Hepatocyte (in vitro differentiated cells): ENCODE measurements at regions not wholly inside any gene's neighbourhood (a gene's known extent, or its start where the extent isn't known, plus 50 kb on each side); places are given as distances from the start of the nearest gene placed in this dataset.
A peak's percentile ranks its signal among the peaks of the same experiment; 100 is the strongest.

ENCODE experiments used
- DNase-seq: peaks from one replicate; pipeline ENCODE4 v3.0.0-alpha.2; 2016; ENCODE audit warnings: low spot score
- H2AFZ ChIP-seq: fragments of 200-600 bp; sonication (generic); 2 replicates; pipeline ENCODE4 v1.6.0; 2016; ENCODE audit warnings: antibody characterized with exemption, mild to moderate bottlenecking
- H3K27ac ChIP-seq: fragments of 200-600 bp; sonication (generic); 2 replicates; pipeline ENCODE4 v1.5.1; 2016; ENCODE audit warnings: mild to moderate bottlenecking
- H3K27me3 ChIP-seq: fragments of 200-600 bp; sonication (generic); 2 replicates; pipeline ENCODE4 v1.6.1; 2016
- H3K36me3 ChIP-seq: fragments of 200-600 bp; sonication (generic); replicated peaks from 2 replicates; pipeline ENCODE4 v1.5.1; 2016; ENCODE audit warnings: low read depth; ENCODE audit not compliant: insufficient read depth
- H3K4me1 ChIP-seq: fragments of 200-600 bp; sonication (generic); 2 replicates; pipeline ENCODE4 v1.5.1; 2016; ENCODE audit warnings: mild to moderate bottlenecking, moderate library complexity; ENCODE audit not compliant: insufficient read depth
- H3K4me2 ChIP-seq: fragments of 200-600 bp; sonication (generic); 2 replicates; pipeline ENCODE4 v1.6.0; 2016
- H3K4me3 ChIP-seq: fragments of 200-600 bp; sonication (generic); 2 replicates; pipeline ENCODE4 v1.5.1; 2016; ENCODE audit warnings: mild to moderate bottlenecking
- H3K79me2 ChIP-seq: fragments of 200-600 bp; sonication (generic); 2 replicates; pipeline ENCODE4 v1.6.0; 2017; ENCODE audit warnings: mild to moderate bottlenecking
- H3K9me2 ChIP-seq: fragments of 200-600 bp; sonication (generic); replicated peaks from 2 replicates; pipeline ENCODE4 v1.6.0; 2017; ENCODE audit warnings: mild to moderate bottlenecking; ENCODE audit not compliant: insufficient read depth
- H3K9me3 ChIP-seq: fragments of 200-600 bp; sonication (generic); 2 replicates; pipeline ENCODE4 v1.5.1; 2016; ENCODE audit warnings: low read depth, mild to moderate bottlenecking
- H4K20me1 ChIP-seq: fragments of 200-600 bp; sonication (generic); 2 replicates; pipeline ENCODE4 v1.6.0; 2016; ENCODE audit warnings: mild to moderate bottlenecking; ENCODE audit not compliant: insufficient read depth, poor library complexity, severe bottlenecking
- CTCF ChIP-seq: fragments of 200-600 bp; sonication (generic); IDR thresholded peaks from 2 replicates; pipeline ENCODE4 v1.5.1; 2016; ENCODE audit warnings: antibody characterized with exemption, mild to moderate bottlenecking; ENCODE audit not compliant: poor library complexity
- EZH2 ChIP-seq: fragments of 200-600 bp; sonication (generic); IDR thresholded peaks from 2 replicates; pipeline ENCODE4 v1.6.1; 2016; ENCODE audit warnings: antibody characterized with exemption, mild to moderate bottlenecking, borderline replicate concordance
- EZH2phosphoT487 ChIP-seq: fragments of 200-600 bp; sonication (generic); IDR thresholded peaks from one replicate; pipeline ENCODE4 v1.6.1; 2018; ENCODE audit warnings: antibody characterized with exemption, mild to moderate bottlenecking, low read depth, moderate library complexity; ENCODE audit not compliant: unreplicated experiment, severe bottlenecking
- WGBS: methylation state at CpG from one replicate; pipeline ENCODE4 v1.1.6; 2016; ENCODE audit warnings: low lambda C conversion rate; ENCODE audit errors: missing lambda C conversion rate; 5-methylcytosine and 5-hydroxymethylcytosine counted together

- H3K27me3 ChIP-seq, result no peaks in the 10 kb centered on the region
- no peak overlapping the region for H2AFZ ChIP-seq
- H3K4me1 ChIP-seq, result no peaks in the 10 kb centered on the region
- no peak for DNase-seq
- 100% methylated on average over 1 of the region's 1 CpG for WGBS
- H3K4me2 ChIP-seq, result no peak overlapping the region
- H3K79me2 ChIP-seq, result no peaks in the 10 kb centered on the region
- H3K36me3 ChIP-seq, result no peaks in the 10 kb centered on the region
- H3K27ac ChIP-seq, result no peak overlapping the region
- H4K20me1 ChIP-seq, result no peaks in the 10 kb centered on the region
- no peaks in the 10 kb centered on the region for H3K9me2 ChIP-seq
- no peak overlapping the region for H3K4me3 ChIP-seq
- TF ChIP-seq EZH2phosphoT487 (no peak), CTCF (no peak), EZH2 (no peak)
- no peaks in the 10 kb centered on the region for H3K9me3 ChIP-seq
Measured at GRCh38 chr18:31227497-31228229, 65.0 kb upstream of the DSC1 start.

- no peaks in the 10 kb centered on the region for H3K9me2 ChIP-seq
- H3K79me2 ChIP-seq, result no peaks in the 10 kb centered on the region
- H4K20me1 ChIP-seq, result no peaks in the 10 kb centered on the region
- DNase-seq, result no peak
- no peaks in the 10 kb centered on the region for H3K9me3 ChIP-seq
- H3K27me3 ChIP-seq, result no peaks in the 10 kb centered on the region
- no peaks in the 10 kb centered on the region for H3K36me3 ChIP-seq
- H3K27ac ChIP-seq, result peak overlapping the region; percentile 70
- no peak overlapping the region for H3K4me2 ChIP-seq
- no peak overlapping the region for H2AFZ ChIP-seq
- TF ChIP-seq EZH2phosphoT487, result no peak
- TF ChIP-seq EZH2, result no peak
- TF ChIP-seq CTCF, result no peak
- WGBS, result 73% methylated on average over 2 of the region's 2 CpGs
- H3K4me3 ChIP-seq, result no peak overlapping the region
- peaks cover 12% of the 10 kb centered on the region for H3K4me1 ChIP-seq
Measured at GRCh38 chr18:31229829-31230228, 67.2 kb upstream of the DSC1 start.

- Histone ChIP-seq H3K4me3 (no peak overlapping the region), H3K4me1 (peaks cover 12% of the 10 kb centered on the region), H3K36me3 (no peaks in the 10 kb centered on the region), H3K27me3 (no peaks in the 10 kb centered on the region), H3K4me2 (no peak overlapping the region), H3K79me2 (no peaks in the 10 kb centered on the region), H2AFZ (no peak overlapping the region), H4K20me1 (no peaks in the 10 kb centered on the region), H3K27ac (peak overlapping the region; percentile 70), H3K9me2 (no peaks in the 10 kb centered on the region), H3K9me3 (no peaks in the 10 kb centered on the region)
- no peak for TF ChIP-seq EZH2phosphoT487
- TF ChIP-seq EZH2, result no peak
- no peak for TF ChIP-seq CTCF
- DNase-seq, result peak; percentile 26
- 49% methylated on average over 3 of the region's 3 CpGs for WGBS
Measured at GRCh38 chr18:31230495-31230894, 67.8 kb upstream of the DSC1 start.
